ENCODE measurements at regions not wholly inside any gene's neighbourhood (a gene's known extent, or its start where the extent isn't known, plus 50 kb on each side); places are given as distances from the start of the nearest gene placed in this dataset.

DNA sequence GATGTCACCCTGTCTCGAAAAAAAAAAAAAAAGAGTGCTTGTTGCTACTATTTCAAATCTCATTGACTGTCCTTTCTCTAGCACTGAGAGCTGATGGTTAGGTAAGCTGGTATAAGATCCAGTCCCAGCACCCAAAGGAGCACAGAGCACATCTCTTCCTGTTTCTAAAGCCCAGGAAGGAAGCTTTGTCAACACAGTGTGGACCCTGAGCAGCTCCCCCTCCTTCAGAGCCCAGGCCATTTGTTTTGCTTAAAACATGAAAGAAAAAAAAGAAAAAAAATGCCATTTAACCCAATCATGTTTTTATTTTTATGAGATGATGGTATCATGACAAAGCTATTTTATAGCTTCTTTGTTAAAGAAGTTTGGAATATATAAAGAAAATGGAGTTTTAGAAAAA lies 184.1 kb upstream of the DUSP10 start:
- TF ChIP-seq, protein P1, sequence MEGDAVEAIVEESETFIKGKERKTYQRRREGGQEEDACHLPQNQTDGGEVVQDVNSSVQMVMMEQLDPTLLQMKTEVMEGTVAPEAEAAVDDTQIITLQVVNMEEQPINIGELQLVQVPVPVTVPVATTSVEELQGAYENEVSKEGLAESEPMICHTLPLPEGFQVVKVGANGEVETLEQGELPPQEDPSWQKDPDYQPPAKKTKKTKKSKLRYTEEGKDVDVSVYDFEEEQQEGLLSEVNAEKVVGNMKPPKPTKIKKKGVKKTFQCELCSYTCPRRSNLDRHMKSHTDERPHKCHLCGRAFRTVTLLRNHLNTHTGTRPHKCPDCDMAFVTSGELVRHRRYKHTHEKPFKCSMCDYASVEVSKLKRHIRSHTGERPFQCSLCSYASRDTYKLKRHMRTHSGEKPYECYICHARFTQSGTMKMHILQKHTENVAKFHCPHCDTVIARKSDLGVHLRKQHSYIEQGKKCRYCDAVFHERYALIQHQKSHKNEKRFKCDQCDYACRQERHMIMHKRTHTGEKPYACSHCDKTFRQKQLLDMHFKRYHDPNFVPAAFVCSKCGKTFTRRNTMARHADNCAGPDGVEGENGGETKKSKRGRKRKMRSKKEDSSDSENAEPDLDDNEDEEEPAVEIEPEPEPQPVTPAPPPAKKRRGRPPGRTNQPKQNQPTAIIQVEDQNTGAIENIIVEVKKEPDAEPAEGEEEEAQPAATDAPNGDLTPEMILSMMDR (IDR thresholded peaks at IDR 0.05), result no peak
- no peak for TF ChIP-seq POLR2A (IDR thresholded peaks at IDR 0.05)

All from uterus (tissue), 2 donors.